PC-3 (cell line): ENCODE measurements at regions not wholly inside any gene's neighbourhood (a gene's known extent, or its start where the extent isn't known, plus 50 kb on each side); places are given as distances from the start of the nearest gene placed in this dataset.
"Not testable (repeated sequence)": the region's sequence is repeated elsewhere in the genome, so short reads cannot be mapped to it uniquely, and the experiment has no call there.

Source experiments
- ATAC-seq: fragments of 200-7000 bp; cut with Tn5 transposase; 2 replicates; pipeline ENCODE4 v1.9.1; 2020; ENCODE audit warnings: mild to moderate bottlenecking, moderate library complexity
- BruUV-seq: library from RNA; stranded (reverse); fragments of 400-500 nt; replicated peaks from 2 replicates; lab custom pipeline; 2021; lab: Mats Ljungman, UMichigan
- CTCF ChIA-PET: fragments of 300-600 bp; sonication (Branson Sonifier 250); formaldehyde crosslinking; loops from one replicate; lab custom pipeline; 2022; ENCODE audit warnings: antibody characterized with exemption; lab: Charles Lee
- POLR2A ChIA-PET: fragments of 300-600 bp; sonication (Branson Sonifier 250); formaldehyde crosslinking; loops from one replicate; lab custom pipeline; 2022; ENCODE audit warnings: antibody characterized with exemption; ENCODE audit not compliant: unreplicated experiment; lab: Charles Lee
- DNase-seq: peaks from one replicate; pipeline ENCODE4 v3.0.0-alpha.2; 2015
- H2AFZ ChIP-seq: fragments of 300-600 bp; sonication (generic); 2 replicates; pipeline ENCODE4 v1.6.0; 2016; ENCODE audit warnings: antibody characterized with exemption, low read length
- H3F3A ChIP-seq: fragments of 300-600 bp; sonication (generic); one replicate; pipeline ENCODE4 v1.6.0; 2017; ENCODE audit warnings: antibody characterized with exemption, low read length, control low read depth, mild to moderate bottlenecking; ENCODE audit not compliant: unreplicated experiment
- H3K27ac ChIP-seq: fragments of 300-600 bp; sonication (generic); 2 replicates; pipeline ENCODE4 v1.5.1; 2016; ENCODE audit warnings: mild to moderate bottlenecking, low read length
- H3K27me3 ChIP-seq: fragments of 300-600 bp; sonication (generic); 2 replicates; pipeline ENCODE4 v1.6.1; 2016; ENCODE audit warnings: low read length, mixed read lengths
- H3K36me3 ChIP-seq: fragments of 300-600 bp; sonication (generic); 2 replicates; pipeline ENCODE4 v1.6.1; 2016; ENCODE audit warnings: low read depth, mixed run types, low read length, mixed read lengths
- H3K4me1 ChIP-seq: fragments of 300-600 bp; sonication (generic); 2 replicates; pipeline ENCODE4 v1.5.1; 2016; ENCODE audit warnings: low read length; ENCODE audit not compliant: insufficient read depth
- H3K4me2 ChIP-seq: fragments of 300-600 bp; sonication (generic); 2 replicates; pipeline ENCODE4 v1.6.0; 2016; ENCODE audit warnings: low read length
- H3K4me3 ChIP-seq: fragments of 300-600 bp; sonication (generic); 2 replicates; pipeline ENCODE4 v1.5.1; 2016; ENCODE audit warnings: mild to moderate bottlenecking, low read length, mixed read lengths
- H3K79me2 ChIP-seq: fragments of 300-600 bp; sonication (generic); 2 replicates; pipeline ENCODE4 v1.6.1; 2017; ENCODE audit warnings: low read length, mixed read lengths
- H3K9ac ChIP-seq: fragments of 300-600 bp; sonication (generic); 2 replicates; pipeline ENCODE4 v1.6.0; 2016; ENCODE audit warnings: mild to moderate bottlenecking, low read length
- H3K9me2 ChIP-seq: fragments of 300-600 bp; sonication (generic); replicated peaks from 2 replicates; pipeline ENCODE4 v1.6.1; 2016; ENCODE audit warnings: mixed run types, low read length, mixed read lengths
- H3K9me3 ChIP-seq: fragments of 300-600 bp; sonication (generic); 2 replicates; pipeline ENCODE4 v1.6.1; 2016; ENCODE audit warnings: low read length, mixed read lengths
- H4K20me1 ChIP-seq: fragments of 300-600 bp; sonication (generic); 2 replicates; pipeline ENCODE4 v1.6.1; 2016; ENCODE audit warnings: low read length, mixed read lengths
- CTCF ChIP-seq: fragments of 300-600 bp; sonication (generic); conservative IDR thresholded peaks from 2 replicates; pipeline ENCODE4 v1.5.1; 2017; ENCODE audit warnings: antibody characterized with exemption, low read depth, mild to moderate bottlenecking, low read length
- EZH2 ChIP-seq: fragments of 300-600 bp; sonication (generic); IDR thresholded peaks from one replicate; pipeline ENCODE4 v1.6.1; 2017; ENCODE audit warnings: antibody characterized with exemption, mild to moderate bottlenecking, low read length; ENCODE audit not compliant: unreplicated experiment
- EZH2phosphoT487 ChIP-seq: fragments of 300-600 bp; sonication (generic); IDR thresholded peaks from 2 replicates; pipeline ENCODE4 v1.6.1; 2018; ENCODE audit warnings: mild to moderate bottlenecking, antibody characterized with exemption, low read length, borderline replicate concordance
- intact Hi-C: fragments of 100-400 bp; cut with micrococcal nuclease; formaldehyde crosslinking; loops from 2 replicates; pipeline ENCODE4 v1.9.0; 2023

GRCh38 chr6:132188556-132189264, 212.6 kb downstream of the MOXD1 start:
- ATAC-seq (peak; percentile 92), DNase-seq (peak; percentile 66)
- no peaks in the 10 kb centered on the region for H3K79me2 ChIP-seq
- no peak overlapping the region for H2AFZ ChIP-seq
- ChIA-PET POLR2A (no interaction called here), CTCF (no interaction called here)
- H3K4me3 ChIP-seq, result no peak overlapping the region
- H3K4me1 ChIP-seq, result peaks cover 19% of the 10 kb centered on the region
- TF ChIP-seq CTCF (no peak), EZH2phosphoT487 (no peak), EZH2 (no peak)
- no peaks in the 10 kb centered on the region for H4K20me1 ChIP-seq
- H3K9me2 ChIP-seq, result no peaks in the 10 kb centered on the region
- intact Hi-C loops, result no loop called here
- no peak overlapping the region for H3K9ac ChIP-seq
- H3F3A ChIP-seq, result no peaks in the 10 kb centered on the region
- H3K27me3 ChIP-seq, result no peaks in the 10 kb centered on the region
- H3K4me2 ChIP-seq, result 0 out of 2 replicates have a peak overlapping the region, but pooled peaks have one; percentile 2
- no TSS peak for BruUV-seq
- H3K36me3 ChIP-seq, result no peaks in the 10 kb centered on the region
- H3K27ac ChIP-seq, result no peak overlapping the region
- H3K9me3 ChIP-seq, result no peaks in the 10 kb centered on the region

- no peak for TF ChIP-seq EZH2phosphoT487
- TF ChIP-seq CTCF, result no peak
- no peak for TF ChIP-seq EZH2
- no peak overlapping the region for H3K4me3 ChIP-seq
- H3K27ac ChIP-seq, result no peak overlapping the region
- ATAC-seq (no peak), DNase-seq (no peak)
- no peaks in the 10 kb centered on the region for H3K9me3 ChIP-seq
- ChIA-PET CTCF (no interaction called here), POLR2A (no interaction called here)
- H3K9ac ChIP-seq, result no peak overlapping the region
- H3K27me3 ChIP-seq, result no peaks in the 10 kb centered on the region
- H3K36me3 ChIP-seq, result no peaks in the 10 kb centered on the region
- H3K4me2 ChIP-seq, result no peak overlapping the region
- H2AFZ ChIP-seq, result no peak overlapping the region
- no peaks in the 10 kb centered on the region for H3K9me2 ChIP-seq
- intact Hi-C loops, result no loop called here
- peaks cover 19% of the 10 kb centered on the region for H3K4me1 ChIP-seq
- no TSS peak for BruUV-seq
- H3K79me2 ChIP-seq, result no peaks in the 10 kb centered on the region
- H3F3A ChIP-seq, result no peaks in the 10 kb centered on the region
- no peaks in the 10 kb centered on the region for H4K20me1 ChIP-seq
Observed at GRCh38 chr6:132187816-132188215, 213.5 kb downstream of the MOXD1 start.

GRCh38 chr6:132184966-132185365, 216.3 kb downstream of the MOXD1 start:
- H3K36me3 ChIP-seq, H3F3A ChIP-seq, H3K27me3 ChIP-seq, H3K4me1 ChIP-seq, BruUV-seq, H2AFZ ChIP-seq, H3K9ac ChIP-seq, H3K4me3 ChIP-seq, intact Hi-C loops, H4K20me1 ChIP-seq, H3K27ac ChIP-seq, H3K9me3 ChIP-seq, H3K9me2 ChIP-seq, H3K79me2 ChIP-seq, H3K4me2 ChIP-seq, DNase-seq, POLR2A ChIA-PET, ATAC-seq, CTCF ChIA-PET: not testable (repeated sequence)
